Activated gamma-delta T cell (primary cell): ENCODE measurements at regions not wholly inside any gene's neighbourhood (a gene's known extent, or its start where the extent isn't known, plus 50 kb on each side); places are given as distances from the start of the nearest gene placed in this dataset.

ENCODE experiments used
- DNase-seq: peaks from one replicate; lab custom pipeline; 2025; lab: John Stamatoyannopoulos, UW

DNA sequence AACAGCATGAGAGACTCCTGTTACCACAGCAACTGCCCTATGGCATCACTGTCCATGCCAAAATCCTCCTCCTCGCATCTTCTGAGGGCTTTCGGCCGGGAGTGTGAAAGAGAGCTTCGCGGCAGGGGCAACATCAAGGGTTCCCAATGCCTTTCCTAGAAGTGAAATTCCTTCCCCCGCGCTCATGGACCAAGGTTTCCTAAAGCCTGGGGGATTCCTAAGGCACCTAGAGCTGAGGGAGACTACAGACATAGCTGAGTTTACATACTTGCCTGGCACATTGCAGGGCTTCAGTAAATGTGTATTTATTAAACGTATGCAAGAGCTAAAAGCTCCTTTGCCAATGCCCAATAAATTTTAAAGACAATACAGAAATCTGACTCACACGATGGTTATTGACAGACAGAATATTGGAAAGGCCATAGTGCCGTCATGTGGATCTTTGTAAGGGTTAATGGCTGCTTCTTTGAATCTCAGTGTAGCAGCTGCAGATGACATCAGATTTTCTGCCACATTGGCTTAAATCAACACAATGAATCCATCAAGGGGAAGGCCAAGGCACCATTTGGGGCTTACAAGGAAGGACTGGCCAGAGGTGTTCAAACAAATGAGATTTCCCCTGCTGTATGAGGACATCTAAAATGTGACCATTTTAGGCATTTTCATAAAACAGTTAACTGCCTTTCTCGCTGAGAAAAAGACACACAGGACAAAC is 281.2 kb upstream of the JARID2 start:
- no peak for DNase-seq

DNA sequence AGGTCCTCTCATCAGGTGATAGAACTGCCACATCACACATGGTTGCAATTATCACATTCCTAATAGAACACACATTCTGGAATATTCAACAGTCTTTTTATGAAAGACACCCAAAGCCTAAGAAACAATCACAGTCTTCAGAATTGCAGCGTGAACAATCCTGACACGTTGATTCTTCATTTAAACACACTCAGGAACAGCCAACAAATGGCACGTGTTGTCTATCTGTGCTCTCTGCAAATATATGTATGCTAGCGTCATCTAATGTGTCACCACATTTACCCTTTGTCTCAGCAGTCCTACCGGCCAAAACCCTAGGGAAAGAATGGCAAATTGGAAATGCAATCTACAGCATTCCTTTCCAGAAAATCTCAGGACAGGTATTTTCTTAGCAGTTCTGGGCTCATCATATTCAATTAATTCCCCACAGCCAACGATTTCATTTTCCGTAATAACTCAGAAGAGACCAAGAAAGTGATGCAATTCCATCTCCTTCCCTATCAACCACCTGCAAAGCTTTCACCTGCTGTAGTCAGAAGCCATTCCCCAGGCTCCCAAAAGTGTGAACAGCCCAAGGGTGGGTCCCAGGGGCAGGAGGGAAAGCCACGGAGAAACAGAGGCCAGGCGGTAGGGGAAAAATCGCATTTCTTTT is 280.3 kb upstream of the JARID2 start:
- no peak for DNase-seq

DNA sequence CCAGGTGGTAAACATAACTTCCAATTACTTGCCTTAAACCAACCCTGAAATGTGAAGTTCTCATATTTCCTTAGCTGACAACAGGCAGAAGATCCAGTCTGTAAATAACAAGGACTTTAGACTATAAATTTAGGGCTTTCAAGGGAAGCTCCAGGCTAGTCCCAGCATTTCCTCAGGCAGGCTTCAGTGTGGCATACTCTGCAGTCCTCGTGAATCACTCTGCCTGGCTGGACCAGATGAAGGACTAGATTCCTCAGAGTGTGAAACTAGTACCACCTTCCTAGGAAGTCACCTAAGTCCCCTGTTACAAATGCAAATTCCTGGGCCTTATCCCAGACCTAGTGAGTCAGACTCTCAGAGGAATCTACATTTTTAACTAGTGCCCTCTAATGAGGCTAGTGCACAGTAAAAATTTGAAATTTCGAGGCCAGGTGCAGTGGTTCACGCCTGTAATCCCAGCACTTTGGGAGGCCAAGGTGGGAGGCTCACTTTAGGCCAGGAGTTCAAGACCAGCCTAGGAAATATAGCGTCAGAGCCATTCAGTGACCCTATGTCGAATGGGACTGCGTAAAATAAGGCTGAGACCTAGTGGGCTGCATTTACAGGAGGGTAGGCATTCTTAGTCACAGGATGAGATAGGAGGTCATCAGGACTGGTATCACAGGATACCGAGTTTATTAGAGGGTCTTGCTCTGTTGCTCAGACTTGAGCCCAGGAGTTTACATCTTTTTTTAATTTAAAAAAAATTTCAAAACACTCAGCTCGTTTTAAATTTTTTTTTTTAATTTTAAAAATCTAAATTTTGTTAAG is 279.6 kb upstream of the JARID2 start:
- DNase-seq, result no peak

DNA sequence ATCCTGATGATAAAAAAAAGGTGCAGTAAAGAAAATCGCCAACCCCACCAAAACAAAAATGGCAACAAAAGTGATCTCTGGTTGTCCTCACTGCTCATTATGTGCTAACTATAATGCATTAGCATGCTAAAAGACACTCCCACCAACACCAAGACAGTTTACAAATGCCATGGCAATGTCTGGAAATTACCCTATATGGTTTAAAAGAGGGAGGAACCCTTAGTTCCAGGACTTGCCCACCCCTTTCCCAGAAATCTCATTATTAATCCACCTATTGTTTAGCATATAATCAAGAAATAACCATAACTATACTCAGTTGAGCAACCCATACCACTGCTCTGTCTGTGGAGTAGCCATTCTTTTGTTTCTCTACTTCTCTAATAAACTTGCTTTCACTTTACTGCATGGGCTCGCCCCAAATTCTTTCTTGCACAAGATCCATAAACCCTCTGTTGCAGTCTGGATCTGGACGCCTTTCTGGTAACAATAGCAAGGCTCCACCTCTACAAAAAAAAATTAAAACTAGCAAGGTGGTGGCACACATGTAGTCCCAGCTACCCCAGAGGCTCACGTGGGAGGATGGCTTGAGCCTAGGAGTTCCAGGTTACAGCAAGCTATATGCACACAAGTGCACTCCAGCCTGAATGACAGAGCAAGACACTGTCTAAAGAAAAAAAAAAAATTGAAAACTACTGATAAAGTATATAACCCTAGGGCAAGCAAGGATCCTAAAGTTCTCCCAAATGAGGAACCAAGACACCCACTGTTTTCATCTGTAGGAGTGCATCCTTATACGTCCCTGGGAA is 278.8 kb upstream of the JARID2 start:
- no peak for DNase-seq

DNA sequence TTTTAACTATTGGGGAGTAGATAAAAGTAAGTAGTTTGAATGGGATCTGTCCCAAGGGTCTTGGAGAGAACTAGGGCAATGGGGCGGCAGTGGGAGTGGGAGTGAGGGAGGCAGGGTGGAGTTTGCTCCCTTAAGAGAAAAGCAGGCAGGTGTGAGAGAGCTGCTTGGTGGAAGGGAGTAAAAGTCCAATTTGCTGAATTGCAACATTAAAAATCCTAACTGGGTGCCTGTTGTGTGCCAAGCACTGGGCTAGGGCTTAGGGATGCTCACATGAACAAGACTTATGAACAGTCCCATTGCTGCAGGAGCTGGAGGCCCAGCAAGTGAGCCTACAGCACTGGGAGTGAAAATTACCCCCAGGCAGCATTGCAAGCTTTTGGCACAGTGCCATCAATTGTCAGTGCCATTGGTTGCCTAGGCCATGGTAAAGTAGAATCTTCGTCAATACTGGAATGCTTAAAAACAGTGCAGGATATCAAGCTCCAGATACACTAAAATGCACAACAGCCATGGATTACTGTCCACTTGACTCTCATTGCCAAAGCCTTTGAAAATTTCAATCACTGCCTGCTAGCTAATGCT is 277.7 kb upstream of the JARID2 start:
- DNase-seq, result no peak

DNA sequence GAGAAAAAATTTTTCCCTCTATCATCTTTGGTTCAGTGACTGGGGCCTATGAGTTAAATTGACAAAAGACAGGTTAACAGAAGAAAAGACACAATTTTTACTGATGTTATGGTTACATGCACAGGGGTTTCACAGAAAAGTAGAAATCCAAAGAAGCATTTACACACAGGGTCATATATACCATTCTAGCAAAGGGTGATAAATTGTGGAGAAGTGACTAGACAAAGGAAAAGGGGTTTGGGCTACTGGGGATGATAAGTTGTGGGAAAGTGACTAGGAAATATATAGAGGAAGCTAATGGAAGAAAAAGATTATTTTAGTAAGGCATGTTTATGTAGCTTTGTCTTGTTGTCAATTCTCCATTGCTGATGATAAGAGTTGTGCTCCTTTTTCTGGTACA is 276.7 kb upstream of the JARID2 start:
- DNase-seq, result no peak

DNA sequence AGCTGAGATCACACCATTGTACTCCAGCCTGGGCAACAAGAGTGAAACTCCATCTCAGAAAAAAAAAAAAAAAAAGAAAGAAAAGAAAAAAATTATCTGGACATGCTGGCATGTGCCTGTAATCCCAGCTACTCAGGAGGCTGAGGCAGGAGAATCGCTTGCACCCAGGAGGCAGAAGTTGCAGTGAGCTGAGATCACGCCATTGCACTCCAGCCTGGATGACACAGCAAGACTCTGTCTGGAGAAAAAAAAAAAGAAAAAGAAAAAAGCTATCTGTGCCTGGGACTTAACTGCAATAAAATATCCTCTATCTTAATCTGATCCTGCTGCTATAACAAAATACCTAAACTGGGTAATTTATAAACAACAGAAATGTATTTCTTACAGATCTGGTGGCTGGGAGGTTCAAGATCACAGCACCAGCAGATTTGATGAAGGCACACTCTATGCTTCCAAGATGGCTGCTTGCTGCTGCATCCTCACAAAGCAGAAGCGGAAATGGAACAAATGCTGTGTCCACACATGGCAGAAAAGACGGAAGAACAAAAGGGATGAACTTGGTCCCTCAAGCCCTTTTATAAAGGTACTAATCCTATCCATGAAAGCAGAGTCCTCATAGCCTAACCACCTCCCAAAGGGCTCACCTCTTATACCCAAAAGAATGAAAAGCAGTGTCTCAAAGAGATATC is 273.3 kb upstream of the JARID2 start:
- DNase-seq, result no peak

DNA sequence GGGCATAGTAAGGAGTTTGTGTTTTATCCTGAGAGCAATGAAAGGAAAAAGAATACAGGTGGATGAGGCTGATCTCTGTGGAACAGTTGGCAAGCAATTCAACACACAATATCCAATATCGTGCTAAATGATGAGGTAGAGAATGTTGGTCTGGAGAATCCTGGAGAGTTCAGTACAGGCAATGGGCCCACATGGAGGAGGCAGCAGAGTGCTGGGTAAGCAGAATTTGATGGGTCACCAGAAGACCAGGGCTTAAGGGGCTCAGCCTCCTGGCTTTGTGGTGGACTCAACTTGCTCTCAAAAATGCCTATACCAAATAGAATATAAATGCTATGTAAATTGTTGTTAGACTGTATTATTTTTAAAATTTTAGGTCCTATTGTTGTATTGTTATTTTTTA is 271.5 kb upstream of the JARID2 start:
- no peak for DNase-seq

DNA sequence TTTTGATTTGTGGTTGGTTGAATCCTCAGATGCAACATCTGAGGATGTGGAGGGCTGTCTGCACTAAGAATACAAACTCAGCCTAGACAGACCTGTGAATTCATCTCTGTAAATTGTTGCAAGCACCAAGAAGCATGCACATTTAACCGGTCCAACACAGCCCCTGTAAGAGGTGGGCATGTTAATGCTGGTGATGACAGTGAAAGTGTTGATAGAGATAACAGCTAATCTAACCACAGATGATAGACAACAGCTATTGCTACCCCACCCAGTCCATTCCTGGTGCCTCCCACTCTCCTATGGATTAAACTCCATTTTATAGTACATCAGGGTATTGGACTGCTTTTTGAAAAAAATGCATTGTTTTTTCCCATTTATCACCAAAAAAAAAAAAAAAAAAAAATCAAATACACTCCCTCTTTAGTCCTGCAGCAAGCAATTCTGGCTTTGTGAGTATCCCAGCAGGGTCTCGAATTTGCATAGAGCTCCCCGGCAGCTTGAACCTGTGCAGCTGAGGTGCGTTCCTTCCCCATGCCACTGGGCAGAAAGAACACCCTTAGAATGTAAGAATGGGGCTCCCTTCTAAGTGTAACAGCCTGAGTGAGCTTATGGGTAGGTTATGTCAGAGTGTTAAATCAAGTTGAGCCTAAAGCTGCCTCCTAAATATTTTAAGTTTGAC is 270.9 kb upstream of the JARID2 start:
- no peak for DNase-seq

DNA sequence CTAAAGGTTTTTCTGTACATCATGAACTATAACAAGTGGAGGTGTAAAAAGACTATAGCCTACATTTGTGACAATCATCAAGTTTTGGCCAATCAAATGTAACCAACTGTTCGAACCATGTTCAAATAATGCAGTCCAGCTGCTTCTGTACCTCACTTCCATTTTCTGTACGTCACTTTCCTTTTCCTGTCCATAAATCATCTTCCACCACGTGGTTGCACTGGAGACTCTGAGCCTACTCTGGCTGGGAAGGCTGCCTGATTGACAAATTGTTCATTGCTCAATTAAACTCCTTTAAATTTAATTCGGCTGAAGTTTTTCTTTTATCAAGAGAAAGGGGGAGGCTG is 270.4 kb upstream of the JARID2 start:
- DNase-seq, result no peak

DNA sequence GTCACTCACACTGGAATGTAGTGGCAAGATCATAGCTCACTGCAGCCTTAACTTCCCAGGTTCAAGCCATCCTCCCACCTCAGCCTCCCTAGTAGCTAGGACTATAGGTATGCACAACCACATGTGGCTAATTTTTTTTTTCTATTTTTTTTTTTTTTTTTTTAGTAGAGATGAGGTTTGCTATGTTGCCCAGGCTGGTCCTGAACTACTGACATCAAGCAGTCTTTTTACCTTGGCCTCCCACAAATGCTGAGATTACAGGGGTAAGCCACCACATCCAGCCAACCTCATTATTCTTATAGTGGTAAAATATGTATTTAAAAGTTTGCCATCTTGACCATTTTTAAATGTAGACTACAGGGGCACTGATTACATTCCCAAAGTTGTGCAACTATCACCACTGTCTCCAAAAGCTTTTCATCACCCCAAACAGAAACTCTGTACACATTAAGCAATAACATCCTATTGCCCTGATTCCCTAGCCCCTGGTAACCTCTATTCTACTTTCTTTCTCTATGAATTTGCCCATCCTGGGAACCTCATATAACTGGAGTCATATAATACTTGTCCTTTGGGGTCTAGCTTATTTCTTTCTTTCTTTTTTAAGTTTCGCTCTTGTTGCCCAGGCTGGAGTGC is 268.0 kb upstream of the JARID2 start:
- DNase-seq, result no peak

DNA sequence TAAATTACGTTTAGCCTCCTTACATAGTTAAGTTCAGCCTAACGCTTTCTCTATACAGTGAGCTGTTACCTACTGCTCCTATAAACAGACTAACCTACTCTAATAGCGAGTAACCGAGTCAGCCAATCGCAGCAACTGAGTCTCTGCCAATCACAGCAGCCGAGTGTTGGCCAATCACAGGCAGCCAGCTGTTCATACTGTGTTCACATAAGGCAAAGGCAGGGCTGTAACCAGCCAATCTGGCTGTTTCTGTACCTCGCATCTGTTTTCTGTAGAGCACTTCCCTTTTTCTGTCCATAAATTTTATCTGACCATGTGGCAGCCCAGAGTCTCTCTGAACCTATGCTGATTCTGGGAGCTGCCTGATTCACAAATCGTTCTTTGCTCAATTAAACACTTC is 263.9 kb upstream of the JARID2 start:
- no peak for DNase-seq

DNA sequence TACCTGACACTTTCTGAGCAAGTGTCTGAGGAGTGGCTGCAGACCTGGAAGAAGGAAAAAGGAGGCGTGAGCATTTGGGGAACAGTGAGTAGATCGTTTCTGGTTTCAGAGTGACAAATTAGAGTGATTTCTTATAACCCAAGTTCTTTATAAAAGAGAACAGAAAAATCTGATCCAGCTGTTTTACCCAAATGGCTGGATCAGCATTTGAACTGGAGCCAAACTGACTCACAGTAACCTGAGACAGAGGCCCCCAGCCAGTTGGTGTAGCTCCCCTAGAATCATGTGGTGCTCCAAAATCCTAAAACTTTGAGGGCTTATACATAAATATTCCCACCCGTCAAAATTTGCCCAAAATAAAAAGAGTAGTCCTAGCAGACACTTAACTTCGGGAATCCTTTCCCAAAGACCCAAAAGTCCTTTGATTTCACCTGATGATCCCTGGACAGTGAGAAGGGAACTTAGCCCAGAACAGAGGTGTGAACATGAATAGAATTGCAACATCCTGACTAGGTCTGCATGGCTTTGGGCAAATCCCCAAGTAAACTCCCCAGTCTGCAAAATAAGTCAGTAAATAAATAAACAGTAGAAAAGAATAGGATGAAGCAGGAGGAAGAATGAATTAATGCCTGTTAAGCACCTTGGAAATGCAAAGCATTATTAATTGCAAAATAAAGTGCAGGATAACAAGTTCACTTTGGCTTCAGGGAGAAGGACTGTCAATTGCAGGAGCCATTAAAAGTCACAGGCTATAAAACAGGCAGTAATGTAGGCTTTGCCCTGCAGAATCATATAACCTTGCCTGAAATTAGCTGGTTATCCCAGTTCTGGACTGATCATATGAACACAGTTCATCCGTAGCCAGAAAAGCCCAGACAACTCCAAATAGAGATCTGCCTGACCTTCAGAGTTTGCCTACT is 262.0 kb upstream of the JARID2 start:
- no peak for DNase-seq

DNA sequence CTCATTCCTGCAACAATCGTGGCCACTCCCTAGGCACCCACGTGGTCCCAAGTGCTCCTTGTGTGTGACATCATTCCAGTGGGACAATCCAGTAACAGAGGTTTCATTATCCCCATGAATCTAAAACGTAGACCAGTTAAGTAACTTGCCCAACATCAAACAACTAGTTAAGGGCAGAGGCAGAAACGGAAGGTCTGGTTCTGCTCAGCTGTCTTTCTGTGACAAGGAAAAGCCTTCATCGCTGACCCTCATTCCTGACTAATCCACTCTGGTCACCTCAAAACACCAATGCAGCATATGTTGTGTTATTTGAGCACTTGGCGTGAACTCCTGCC is 261.4 kb upstream of the JARID2 start:
- no peak for DNase-seq

DNA sequence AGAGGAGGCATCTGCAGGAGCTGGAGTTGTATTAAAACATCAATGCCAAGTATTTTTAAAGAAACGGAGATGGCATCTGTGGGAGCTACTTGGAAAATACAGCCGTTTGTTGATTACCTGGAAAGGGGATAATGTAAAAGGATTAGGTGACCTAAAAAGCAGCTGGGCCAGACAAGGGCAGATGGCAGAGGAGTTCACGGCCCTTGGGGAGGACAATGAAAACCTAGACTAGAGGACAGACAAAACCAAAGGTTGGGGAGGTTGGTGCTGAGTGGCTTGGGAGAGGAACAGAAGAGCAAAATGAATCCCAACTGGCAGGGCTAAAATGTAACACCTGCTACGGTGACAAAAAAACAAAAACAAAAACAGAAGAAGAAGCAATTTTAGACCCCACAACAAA is 260.5 kb upstream of the JARID2 start:
- no peak for DNase-seq

DNA sequence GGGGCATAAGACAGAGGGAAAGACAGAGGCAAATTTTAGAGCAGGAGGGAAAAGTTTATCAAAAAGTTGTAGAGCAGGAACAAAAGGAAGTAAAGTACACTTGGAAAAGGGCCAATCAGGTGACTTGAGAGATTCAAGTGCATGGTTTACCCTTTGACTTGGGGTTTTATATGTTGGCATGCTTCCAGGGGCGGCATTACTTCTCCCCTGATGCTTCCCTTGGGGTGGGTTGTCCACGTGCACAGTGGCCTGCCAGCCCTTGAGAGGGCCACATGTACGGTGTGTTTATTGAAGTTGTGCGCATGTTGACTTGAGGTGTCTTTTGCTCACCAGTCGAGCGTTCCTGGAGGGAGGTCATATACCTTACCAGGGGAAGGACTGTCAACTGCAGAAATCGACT is 259.5 kb upstream of the JARID2 start:
- DNase-seq, result no peak

DNA sequence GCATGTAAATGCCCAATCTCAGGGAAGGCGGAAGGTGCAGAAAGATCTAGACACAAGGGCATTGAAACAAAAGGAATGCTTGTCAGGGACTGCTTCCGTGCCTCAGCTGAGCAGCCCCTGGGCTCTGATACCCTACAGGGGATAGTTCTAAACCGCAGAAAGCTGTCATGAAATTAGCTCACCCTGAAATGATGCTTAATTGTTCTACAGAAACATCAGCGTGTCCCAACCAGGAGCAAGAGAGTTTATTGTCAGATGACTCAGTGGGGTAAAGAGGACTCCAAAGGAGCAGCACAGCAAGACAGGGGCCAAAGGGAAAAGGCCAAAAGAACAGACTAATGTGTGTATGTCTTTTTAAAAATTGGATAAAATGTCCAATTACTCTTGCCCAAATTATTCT is 258.4 kb upstream of the JARID2 start:
- DNase-seq, result no peak

DNA sequence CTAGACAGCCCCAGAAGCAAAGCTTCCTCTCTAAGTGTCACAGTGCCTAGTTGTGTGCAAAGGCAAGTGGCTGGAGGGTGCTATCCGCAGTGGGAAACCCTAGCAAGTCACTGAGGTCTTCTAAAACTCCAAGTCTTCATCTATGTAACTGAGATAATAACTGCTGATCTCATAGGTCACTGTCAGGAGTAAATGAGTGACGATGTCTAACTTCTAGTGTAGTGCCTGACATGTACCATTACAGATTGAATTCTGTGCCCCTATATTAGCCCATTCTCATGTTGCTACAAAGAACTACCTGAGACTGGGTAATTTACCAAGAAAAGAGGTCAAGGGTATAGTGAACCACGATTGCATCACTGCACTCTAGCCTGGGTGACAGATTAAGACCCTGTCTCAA is 253.5 kb upstream of the JARID2 start:
- DNase-seq, result no peak

DNA sequence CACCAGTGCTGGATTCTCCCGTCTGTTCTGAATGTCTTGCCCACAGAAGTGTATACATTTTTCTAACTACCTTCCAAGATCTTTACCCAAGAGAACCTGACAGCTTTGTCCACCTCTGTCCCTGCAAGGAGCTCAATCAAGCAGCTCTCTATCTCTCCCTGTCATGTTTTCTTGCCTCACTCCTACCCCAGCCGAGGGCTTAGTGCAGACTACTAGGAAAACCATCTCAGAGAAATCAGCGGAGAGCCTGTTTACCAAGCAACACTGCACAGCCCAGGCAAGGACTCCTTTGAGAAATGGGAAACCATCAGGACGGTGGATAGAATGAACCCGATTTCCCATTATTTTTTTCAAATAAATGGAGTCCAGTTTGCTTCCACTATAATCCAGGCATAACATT is 250.7 kb upstream of the JARID2 start:
- no peak for DNase-seq
